K562 (cell line): ENCODE measurements at regions not wholly inside any gene's neighbourhood (a gene's known extent, or its start where the extent isn't known, plus 50 kb on each side); places are given as distances from the start of the nearest gene placed in this dataset.

ENCODE experiments used
- ARHGAP35 ChIP-seq: fragments of 450-650 bp; IDR thresholded peaks from 2 replicates; pipeline ENCODE4 v1.6.1; 2018; ENCODE audit not compliant: partially characterized antibody
- ARNT ChIP-seq, 2 experiments: fragments of 450-650 bp; IDR thresholded peaks; 2 replicates each; pipeline ENCODE4 v1.6.1; 2016; ENCODE audit warnings: mild to moderate bottlenecking in 1 of 2
- MTF1 ChIP-seq: fragments of 250-450 bp; sonication (Bioruptor Pico); IDR thresholded peaks from 2 replicates; pipeline ENCODE4 v1.9.0; 2021; ENCODE audit warnings: moderate library complexity, mild to moderate bottlenecking, inconsistent platforms, borderline replicate concordance
- ZFX ChIP-seq: sonication (generic); formaldehyde crosslinking; IDR thresholded peaks from 2 replicates; pipeline ENCODE4 v1.8.0; 2022; ENCODE audit warnings: mild to moderate bottlenecking, missing genetic modification reagents, moderate library complexity
- TF ChIP-seq, protein P1 (sequence below), 3 experiments: IDR thresholded peaks in 2 of 3; conservative IDR thresholded peaks in 1 of 3; 2 replicates each; pipeline ENCODE4 v1.5.1; 2011 to 2012; ENCODE audit warnings: low read length in 3 of 3, mild to moderate bottlenecking in 3 of 3, control low read depth in 2 of 3, improper control_type of control experiment in 1 of 3, inconsistent platforms in 1 of 3, low read depth in 1 of 3, mixed read lengths in 1 of 3, moderate library complexity in 1 of 3; ENCODE audit not compliant: insufficient read depth in 2 of 3

DNA sequence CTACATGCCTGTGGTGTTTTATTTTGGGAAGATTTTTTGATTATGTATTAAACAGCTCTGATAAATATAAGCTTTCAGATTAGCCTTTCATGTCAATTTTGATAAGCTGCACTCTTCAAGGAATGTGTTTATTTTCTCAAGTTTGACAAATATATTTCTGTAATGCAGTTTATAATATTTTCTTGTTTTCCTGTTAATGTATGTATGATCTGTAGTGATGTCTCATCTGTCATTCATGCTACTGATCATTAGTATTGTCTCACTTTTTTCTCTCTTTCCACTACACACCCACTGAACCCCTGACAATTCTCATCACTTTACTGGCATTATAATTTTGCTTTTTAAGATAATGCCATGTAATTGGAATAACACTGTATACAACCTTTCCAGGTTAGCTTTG, 100.9 kb downstream of the TMEM18 start:
- TF ChIP-seq MTF1: no peak
- no peak for TF ChIP-seq ZFX (CRISPR knock-in tag)
- TF ChIP-seq, protein P1, sequence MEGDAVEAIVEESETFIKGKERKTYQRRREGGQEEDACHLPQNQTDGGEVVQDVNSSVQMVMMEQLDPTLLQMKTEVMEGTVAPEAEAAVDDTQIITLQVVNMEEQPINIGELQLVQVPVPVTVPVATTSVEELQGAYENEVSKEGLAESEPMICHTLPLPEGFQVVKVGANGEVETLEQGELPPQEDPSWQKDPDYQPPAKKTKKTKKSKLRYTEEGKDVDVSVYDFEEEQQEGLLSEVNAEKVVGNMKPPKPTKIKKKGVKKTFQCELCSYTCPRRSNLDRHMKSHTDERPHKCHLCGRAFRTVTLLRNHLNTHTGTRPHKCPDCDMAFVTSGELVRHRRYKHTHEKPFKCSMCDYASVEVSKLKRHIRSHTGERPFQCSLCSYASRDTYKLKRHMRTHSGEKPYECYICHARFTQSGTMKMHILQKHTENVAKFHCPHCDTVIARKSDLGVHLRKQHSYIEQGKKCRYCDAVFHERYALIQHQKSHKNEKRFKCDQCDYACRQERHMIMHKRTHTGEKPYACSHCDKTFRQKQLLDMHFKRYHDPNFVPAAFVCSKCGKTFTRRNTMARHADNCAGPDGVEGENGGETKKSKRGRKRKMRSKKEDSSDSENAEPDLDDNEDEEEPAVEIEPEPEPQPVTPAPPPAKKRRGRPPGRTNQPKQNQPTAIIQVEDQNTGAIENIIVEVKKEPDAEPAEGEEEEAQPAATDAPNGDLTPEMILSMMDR (IDR thresholded peaks at IDR 0.05 in 2 of 3, conservative IDR thresholded peaks at IDR 0.05 in 1 of 3; ENCODE audit: insufficient read depth in 2 of 3, low read depth in 1 of 3, low read length in 3 of 3): no peak
- no peak for TF ChIP-seq ARNT (IDR thresholded peaks at IDR 0.05)
- TF ChIP-seq ARHGAP35: no peak
